ENCODE measurements at regions not wholly inside any gene's neighbourhood (a gene's known extent, or its start where the extent isn't known, plus 50 kb on each side); places are given as distances from the start of the nearest gene placed in this dataset.

DNA sequence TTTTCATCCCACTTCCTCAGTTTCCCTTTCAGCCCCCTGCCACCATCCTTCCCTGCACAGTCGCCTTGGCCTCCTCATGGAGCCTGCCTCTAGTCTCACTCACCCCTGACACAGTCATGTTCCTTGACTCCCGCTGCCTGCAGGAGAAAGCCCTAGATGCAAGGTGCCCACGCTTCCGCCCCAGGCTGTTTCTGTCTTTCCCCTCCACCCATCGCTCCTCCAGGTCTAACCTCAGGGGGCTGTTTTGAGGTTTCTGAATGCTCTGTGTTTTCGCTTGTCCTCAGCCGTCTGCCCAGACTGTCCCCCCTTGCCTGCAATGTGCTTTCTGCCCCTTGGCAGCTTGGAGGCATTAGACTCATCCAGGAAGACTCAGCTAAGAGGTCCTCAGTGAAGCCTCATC, 89.9 kb downstream of the EMX2 start:
- Mint-ChIP-seq H3K27me3 (ENCODE audit: low read depth) (peaks cover 7% of the 10 kb centered on the region), H3K9me3 (ENCODE audit: low read depth) (no peaks in the 10 kb centered on the region), H3K4me1 (ENCODE audit: low read depth) (no peaks in the 10 kb centered on the region), H3K36me3 (ENCODE audit: low read depth) (no peaks in the 10 kb centered on the region), H3K27ac (ENCODE audit: unreplicated experiment) (no peak overlapping the region), H3K4me3 (ENCODE audit: unreplicated experiment) (no peak overlapping the region)
- DNase-seq (ENCODE audit: low spot score) = no peak
- TF ChIP-seq, protein P1, sequence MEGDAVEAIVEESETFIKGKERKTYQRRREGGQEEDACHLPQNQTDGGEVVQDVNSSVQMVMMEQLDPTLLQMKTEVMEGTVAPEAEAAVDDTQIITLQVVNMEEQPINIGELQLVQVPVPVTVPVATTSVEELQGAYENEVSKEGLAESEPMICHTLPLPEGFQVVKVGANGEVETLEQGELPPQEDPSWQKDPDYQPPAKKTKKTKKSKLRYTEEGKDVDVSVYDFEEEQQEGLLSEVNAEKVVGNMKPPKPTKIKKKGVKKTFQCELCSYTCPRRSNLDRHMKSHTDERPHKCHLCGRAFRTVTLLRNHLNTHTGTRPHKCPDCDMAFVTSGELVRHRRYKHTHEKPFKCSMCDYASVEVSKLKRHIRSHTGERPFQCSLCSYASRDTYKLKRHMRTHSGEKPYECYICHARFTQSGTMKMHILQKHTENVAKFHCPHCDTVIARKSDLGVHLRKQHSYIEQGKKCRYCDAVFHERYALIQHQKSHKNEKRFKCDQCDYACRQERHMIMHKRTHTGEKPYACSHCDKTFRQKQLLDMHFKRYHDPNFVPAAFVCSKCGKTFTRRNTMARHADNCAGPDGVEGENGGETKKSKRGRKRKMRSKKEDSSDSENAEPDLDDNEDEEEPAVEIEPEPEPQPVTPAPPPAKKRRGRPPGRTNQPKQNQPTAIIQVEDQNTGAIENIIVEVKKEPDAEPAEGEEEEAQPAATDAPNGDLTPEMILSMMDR (IDR thresholded peaks at IDR 0.05) = no peak

DNA sequence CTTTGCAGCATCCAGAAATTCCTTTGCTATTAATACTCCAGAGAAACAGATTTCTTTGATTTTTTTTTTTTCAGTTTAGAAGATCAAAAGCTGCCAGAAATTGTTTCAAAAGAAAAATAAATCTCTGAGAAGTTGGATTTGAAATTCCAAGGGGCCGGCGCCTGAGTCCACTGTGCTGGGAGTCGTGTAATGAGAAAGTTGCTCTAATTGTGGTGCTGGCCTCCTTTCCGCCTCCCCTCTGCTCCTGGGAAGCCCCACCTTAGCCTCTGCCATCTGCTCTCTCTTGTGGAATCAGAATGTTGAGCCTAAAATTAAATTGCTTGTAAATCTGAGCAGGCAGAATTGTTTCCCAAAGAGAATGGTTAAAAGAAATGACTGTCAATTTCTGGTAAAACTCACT, 93.3 kb downstream of the EMX2 start:
- Mint-ChIP-seq H3K27me3 (ENCODE audit: low read depth) (peaks cover 36% of the 10 kb centered on the region), H3K27ac (ENCODE audit: unreplicated experiment) (no peak overlapping the region), H3K4me3 (ENCODE audit: unreplicated experiment) (no peak overlapping the region), H3K4me1 (ENCODE audit: low read depth) (no peaks in the 10 kb centered on the region), H3K9me3 (ENCODE audit: low read depth) (peaks cover 4% of the 10 kb centered on the region), H3K36me3 (ENCODE audit: low read depth) (no peaks in the 10 kb centered on the region)
- TF ChIP-seq, protein P1 (IDR thresholded peaks at IDR 0.05) = no peak
- DNase-seq (ENCODE audit: low spot score) = no peak

DNA sequence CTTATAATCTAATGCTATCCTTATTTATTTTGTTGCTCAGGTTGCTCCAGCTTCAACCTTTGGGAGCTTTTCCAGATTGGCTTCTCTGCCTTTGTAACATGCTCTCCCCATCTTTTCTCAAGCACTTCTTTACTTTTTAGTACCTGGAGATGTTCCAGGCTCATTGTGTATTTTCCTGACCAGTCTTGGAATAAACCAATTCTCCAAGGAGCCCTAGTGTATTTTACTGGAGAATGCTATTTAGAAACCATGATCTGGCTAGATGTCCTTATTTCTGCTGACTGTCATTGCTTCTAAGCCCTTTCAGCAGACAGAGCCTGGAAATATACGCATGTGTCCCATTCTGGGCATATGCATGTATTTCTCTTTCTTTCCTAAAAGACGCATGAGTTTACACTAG, 95.7 kb downstream of the EMX2 start:
- DNase-seq (ENCODE audit: low spot score) = no peak
- H3K4me3 Mint-ChIP-seq (ENCODE audit: unreplicated experiment) = no peak overlapping the region
- no peaks in the 10 kb centered on the region for H3K36me3 Mint-ChIP-seq (ENCODE audit: low read depth)
- H3K4me1 Mint-ChIP-seq (ENCODE audit: low read depth) = no peaks in the 10 kb centered on the region
- H3K27me3 Mint-ChIP-seq (ENCODE audit: low read depth) = peaks cover 44% of the 10 kb centered on the region
- TF ChIP-seq, protein P1 (IDR thresholded peaks at IDR 0.05) = no peak
- H3K27ac Mint-ChIP-seq (ENCODE audit: unreplicated experiment) = no peak overlapping the region
- H3K9me3 Mint-ChIP-seq (ENCODE audit: low read depth) = peaks cover 4% of the 10 kb centered on the region

DNA sequence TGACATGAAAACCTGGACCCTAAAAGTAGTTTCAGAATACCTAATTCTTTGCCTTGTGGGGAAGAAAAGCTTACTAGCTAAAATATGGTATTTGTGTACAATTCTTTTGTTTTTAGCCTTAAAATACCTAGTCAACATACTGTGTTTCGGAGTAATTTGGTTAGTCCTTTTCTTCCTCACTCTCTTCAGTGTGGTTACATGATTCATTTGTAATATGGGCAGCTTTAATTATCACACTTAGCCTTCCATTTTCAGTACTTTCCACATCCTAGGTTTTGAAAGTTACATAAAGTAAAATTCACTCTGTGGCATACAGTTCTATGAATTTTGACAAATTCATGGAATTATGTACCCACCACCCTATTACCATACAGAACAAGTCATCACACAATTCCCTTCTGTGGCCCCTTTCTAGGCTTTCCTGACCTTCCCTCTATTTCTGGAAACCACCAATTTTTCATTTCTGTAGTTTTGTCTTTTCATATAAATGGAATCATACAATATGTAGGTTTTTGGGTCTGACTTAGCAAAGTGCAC, 96.2 kb downstream of the EMX2 start:
- Mint-ChIP-seq H3K4me1 (ENCODE audit: low read depth) (no peaks in the 10 kb centered on the region), H3K36me3 (ENCODE audit: low read depth) (no peaks in the 10 kb centered on the region), H3K27me3 (ENCODE audit: low read depth) (peaks cover 47% of the 10 kb centered on the region)

DNA sequence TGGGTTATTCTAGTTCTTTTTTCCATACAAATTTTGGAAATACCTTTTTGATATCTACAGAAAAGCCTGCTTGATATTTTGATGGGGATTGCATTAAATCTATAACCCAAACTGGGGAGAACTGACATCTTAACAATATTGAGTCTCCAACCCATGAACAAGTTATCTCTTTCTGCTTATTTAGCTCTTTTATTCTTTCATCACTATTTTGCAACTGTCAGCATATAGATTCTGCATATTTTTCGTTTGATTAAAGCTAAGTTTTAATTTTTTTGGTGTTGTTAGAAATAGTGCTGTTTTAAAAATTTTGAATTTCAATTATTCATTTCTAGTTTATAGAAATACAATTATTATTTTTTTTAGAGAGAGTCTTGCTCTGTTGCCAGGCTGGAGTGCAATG, 97.9 kb downstream of the EMX2 start:
- no peak for DNase-seq (ENCODE audit: low spot score)
- TF ChIP-seq, protein P1 (IDR thresholded peaks at IDR 0.05) = no peak
- H3K9me3 Mint-ChIP-seq (ENCODE audit: low read depth) = peaks cover 4% of the 10 kb centered on the region
- no peak overlapping the region for H3K4me3 Mint-ChIP-seq (ENCODE audit: unreplicated experiment)
- H3K4me1 Mint-ChIP-seq (ENCODE audit: low read depth) = no peaks in the 10 kb centered on the region
- no peak overlapping the region for H3K27ac Mint-ChIP-seq (ENCODE audit: unreplicated experiment)
- peaks cover 50% of the 10 kb centered on the region for H3K27me3 Mint-ChIP-seq (ENCODE audit: low read depth)
- no peaks in the 10 kb centered on the region for H3K36me3 Mint-ChIP-seq (ENCODE audit: low read depth)

More for the DNA sequence above, 96.2 kb downstream of the EMX2 start:
- TF ChIP-seq, protein P1 (IDR thresholded peaks at IDR 0.05) = no peak
- Mint-ChIP-seq H3K27ac (ENCODE audit: unreplicated experiment) (no peak overlapping the region), H3K9me3 (ENCODE audit: low read depth) (peaks cover 4% of the 10 kb centered on the region), H3K4me3 (ENCODE audit: unreplicated experiment) (no peak overlapping the region)
- DNase-seq (ENCODE audit: low spot score) = no peak
